K562 (cell line): ENCODE measurements at regions not wholly inside any gene's neighbourhood (a gene's known extent, or its start where the extent isn't known, plus 50 kb on each side); places are given as distances from the start of the nearest gene placed in this dataset.
"Not testable (repeated sequence)": the region's sequence is repeated elsewhere in the genome, so short reads cannot be mapped to it uniquely, and the experiment has no call there.

ENCODE experiments used
- ATAC-seq: fragments of 200-7000 bp; cut with Tn5 transposase; 3 replicates; pipeline ENCODE4 v1.9.1; 2020; ENCODE audit warnings: moderate library complexity
- BruUV-seq: library from RNA; stranded (reverse); fragments of 400-500 nt; replicated peaks from 2 replicates; lab custom pipeline; 2021; lab: Mats Ljungman, UMichigan
- CTCF ChIA-PET: fragments of 300-600 bp; formaldehyde crosslinking; extraction: SDS; loops from one replicate; lab custom pipeline; 2021; ENCODE audit warnings: low intra/inter-chr PET ratio; lab: Yijun Ruan, JAX
- POLR2A ChIA-PET: fragments of 300-600, 350-650 bp; sonication (Branson Sonifier 250); formaldehyde crosslinking; extraction: SDS; loops from one replicate; lab custom pipeline; 2021; ENCODE audit warnings: antibody characterized with exemption, inconsistent platforms; lab: Yijun Ruan, JAX
- DNase-seq, 4 experiments: peaks; one replicate each; pipeline versions ENCODE4 v3.0.0 to v3.0.0-alpha.2; 2011 to 2018; ENCODE audit warnings: low spot score in 3 of 4, mixed read lengths in 3 of 4; ENCODE audit errors: extremely low read depth in 1 of 4
- FAIRE-seq: peaks from 2 replicates; lab custom pipeline; 2011; peaks lifted over from hg19 to GRCh38; lab: Jason Lieb, UNC
- H2AFZ ChIP-seq: 2 replicates; pipeline ENCODE4 v1.6.0; 2011; ENCODE audit warnings: low read depth, low read length, control low read depth, inconsistent platforms
- H3K27ac ChIP-seq: fragments of 200-600 bp; 3 replicates; pipeline ENCODE4 v1.8.0; 2011; ENCODE audit warnings: low read depth, mild to moderate bottlenecking, control low read depth, inconsistent platforms, low read length, moderate library complexity, mixed read lengths; ENCODE audit errors: extremely low read depth
- H3K27me3 ChIP-seq, 2 experiments: fragments of 300-600 bp in 1 of 2; 2 replicates in 1 of 2; 3 replicates in 1 of 2; pipeline versions ENCODE4 v1.6.0 to v1.8.0; 2011; ENCODE audit warnings: inconsistent platforms in 2 of 2, low read length in 2 of 2, mild to moderate bottlenecking in 1 of 2, mixed read lengths in 1 of 2, moderate library complexity in 1 of 2; ENCODE audit not compliant: control insufficient read depth in 2 of 2, insufficient read depth in 2 of 2
- H3K36me3 ChIP-seq: fragments of 300-600 bp; 3 replicates; pipeline ENCODE4 v1.8.0; 2011; ENCODE audit warnings: mild to moderate bottlenecking, low read length, inconsistent platforms; ENCODE audit not compliant: control insufficient read depth, insufficient read depth
- H3K4me1 ChIP-seq, 2 experiments: fragments of 200-600 bp in 1 of 2; replicated peaks in 1 of 2; 2 replicates in 1 of 2; 3 replicates in 1 of 2; pipeline versions ENCODE4 v1.5.1 to v1.8.0; 2011; ENCODE audit warnings: inconsistent platforms in 2 of 2, low read length in 2 of 2, mild to moderate bottlenecking in 1 of 2, mixed read lengths in 1 of 2, moderate library complexity in 1 of 2; ENCODE audit not compliant: control insufficient read depth in 2 of 2, insufficient read depth in 2 of 2
- H3K4me2 ChIP-seq: 2 replicates; pipeline ENCODE4 v1.6.1; 2011; ENCODE audit warnings: low read length, control low read depth, inconsistent platforms, mixed read lengths; ENCODE audit not compliant: insufficient read depth
- H3K4me3 ChIP-seq: fragments of 200-600 bp; sonication (generic), shearing (Covaris generic); 2 replicates; pipeline ENCODE4 v1.5.1; 2016; ENCODE audit warnings: control low read depth, inconsistent platforms
- H3K79me2 ChIP-seq: fragments of 200-600 bp; 3 replicates; pipeline ENCODE4 v1.8.0; 2011; ENCODE audit warnings: low read length, inconsistent platforms; ENCODE audit not compliant: control insufficient read depth, insufficient read depth
- H3K9ac ChIP-seq, 2 experiments: 2 replicates each; pipeline versions ENCODE4 v1.6.0 to v1.6.1; 2011; ENCODE audit warnings: low read depth in 2 of 2, low read length in 2 of 2, control low read depth in 1 of 2, inconsistent platforms in 1 of 2, mild to moderate bottlenecking in 1 of 2, mixed read lengths in 1 of 2; ENCODE audit not compliant: insufficient read depth in 1 of 2
- H3K9me1 ChIP-seq: one replicate; pipeline ENCODE4 v1.6.0; 2011; ENCODE audit warnings: inconsistent platforms, mild to moderate bottlenecking, low read length, moderate library complexity; ENCODE audit not compliant: control insufficient read depth, insufficient read depth
- H3K9me3 ChIP-seq: replicated peaks from 2 replicates; pipeline ENCODE4 v1.5.1; 2011; ENCODE audit warnings: low read depth, low read length, inconsistent platforms; ENCODE audit not compliant: control insufficient read depth, insufficient read depth
- H4K20me1 ChIP-seq: replicated peaks from 2 replicates; pipeline ENCODE4 v1.6.1; 2011; ENCODE audit warnings: low read length, inconsistent platforms, mixed read lengths; ENCODE audit not compliant: control insufficient read depth, insufficient read depth
- ADNP ChIP-seq: fragments of 200-800 bp; sonication (Bioruptor generic); IDR thresholded peaks from 2 replicates; pipeline ENCODE4 v1.6.1; 2016; ENCODE audit warnings: missing genetic modification characterization, missing compliant biosample characterization
- MEIS2 ChIP-seq: fragments of 450-650 bp; IDR thresholded peaks from 2 replicates; pipeline ENCODE4 v1.6.1; 2014; ENCODE audit warnings: mild to moderate bottlenecking; ENCODE audit not compliant: partially characterized antibody
- ZNF740 ChIP-seq, 3 experiments: fragments of 200-800 bp in 1 of 3; sonication (Bioruptor generic) in 1 of 3; sonication (generic) in 1 of 3; formaldehyde crosslinking in 1 of 3; IDR thresholded peaks; 2 replicates each; pipeline versions ENCODE4 v1.6.1 to v1.8.0; 2016 to 2022; ENCODE audit warnings: mild to moderate bottlenecking in 2 of 3, missing compliant biosample characterization in 2 of 3, missing genetic modification characterization in 2 of 3, missing genetic modification reagents in 1 of 3
- WGBS: fragments of 100-300 bp; shearing (Covaris generic); methylation state at CpG from one replicate; pipeline ENCODE4 v1.1.6; 2016; ENCODE audit warnings: low coverage, mixed read lengths; ENCODE audit not compliant: insufficient coverage; ENCODE audit errors: missing lambda C conversion rate; 5-methylcytosine and 5-hydroxymethylcytosine counted together
- in situ Hi-C: fragments of 300-500 bp; cut with MboI; formaldehyde crosslinking; loops from 4 replicates; pipeline ENCODE4 v1.15.0; 2018; ENCODE audit warnings: inconsistent platforms, mixed read lengths
- intact Hi-C: fragments of 100-400 bp; cut with micrococcal nuclease; formaldehyde crosslinking; loops from 2 replicates; pipeline ENCODE4 v1.14.2; 2022
- TF ChIP-seq, protein P1 (sequence below), 2 experiments: IDR thresholded peaks in 1 of 2; conservative IDR thresholded peaks in 1 of 2; 2 replicates each; pipeline ENCODE4 v1.6.1; 2016; ENCODE audit warnings: low read depth in 2 of 2, mild to moderate bottlenecking in 1 of 2, missing compliant biosample characterization in 1 of 2, missing genetic modification characterization in 1 of 2, moderate library complexity in 1 of 2

- CTCF ChIA-PET; H3K9me3 ChIP-seq; ATAC-seq; intact Hi-C loops; H2AFZ ChIP-seq; H3K9ac ChIP-seq; H3K79me2 ChIP-seq; POLR2A ChIA-PET; in situ Hi-C loops; H3K4me2 ChIP-seq; H3K4me1 ChIP-seq; FAIRE-seq; H4K20me1 ChIP-seq; H3K27ac ChIP-seq; DNase-seq; BruUV-seq; H3K36me3 ChIP-seq; H3K9me1 ChIP-seq; H3K4me3 ChIP-seq; TF ChIP-seq ZNF740 (tag; IDR thresholded peaks at IDR 0.05): not testable (repeated sequence)
- TF ChIP-seq MEIS2 (peak; percentile 73), ADNP (0 out of 2 replicates have a peak, but pooled peaks have one; percentile 45), ZNF740 (CRISPR knock-in tag; IDR thresholded peaks at IDR 0.05) (peak; percentile 71; the same call in 1 of the 2 replicates)
- TF ChIP-seq, protein P1, sequence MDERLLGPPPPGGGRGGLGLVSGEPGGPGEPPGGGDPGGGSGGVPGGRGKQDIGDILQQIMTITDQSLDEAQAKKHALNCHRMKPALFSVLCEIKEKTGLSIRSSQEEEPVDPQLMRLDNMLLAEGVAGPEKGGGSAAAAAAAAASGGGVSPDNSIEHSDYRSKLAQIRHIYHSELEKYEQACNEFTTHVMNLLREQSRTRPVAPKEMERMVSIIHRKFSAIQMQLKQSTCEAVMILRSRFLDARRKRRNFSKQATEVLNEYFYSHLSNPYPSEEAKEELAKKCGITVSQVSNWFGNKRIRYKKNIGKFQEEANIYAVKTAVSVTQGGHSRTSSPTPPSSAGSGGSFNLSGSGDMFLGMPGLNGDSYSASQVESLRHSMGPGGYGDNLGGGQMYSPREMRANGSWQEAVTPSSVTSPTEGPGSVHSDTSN (CRISPR knock-in tag; IDR thresholded peaks at IDR 0.05; ENCODE audit: low read depth): not testable (repeated sequence)
- TF ChIP-seq, protein P1 (tag; conservative IDR thresholded peaks at IDR 0.05; ENCODE audit: low read depth): peak; percentile 49
- WGBS: 3% methylated on average over 8 of the region's 8 CpGs
- H3K27me3 ChIP-seq: peaks cover 4 to 10% of the 10 kb centered on the region in 2 experiments; a peak in 4 of 5 replicates
Observed at GRCh38 chr9:113740508-113741500, 135.3 kb upstream of the ZNF618 start.
